Prostate gland (tissue), 2 donors: ENCODE measurements at regions not wholly inside any gene's neighbourhood (a gene's known extent, or its start where the extent isn't known, plus 50 kb on each side); places are given as distances from the start of the nearest gene placed in this dataset.

Experiments
- DNase-seq: peaks from one replicate; pipeline ENCODE4 v3.0.0-alpha.2; 2019; ENCODE audit warnings: low spot score
- H3K27ac ChIP-seq, 2 donors: fragments of 200-600 bp; sonication (generic); 2 replicates each; pipeline ENCODE4 v1.5.1; 2017 to 2019
- H3K27me3 ChIP-seq: fragments of 200-600 bp; sonication (generic); replicated peaks from 2 replicates; pipeline ENCODE4 v1.5.1; 2019; ENCODE audit not compliant: insufficient read depth
- H3K36me3 ChIP-seq, 2 donors: fragments of 200-600 bp; sonication (generic); 1 replicate in 1 of 2; 2 replicates in 1 of 2; pipeline versions ENCODE4 v1.5.1 to v1.8.1; 2017 to 2019
- H3K4me1 ChIP-seq: fragments of 200-600 bp; sonication (generic); replicated peaks from 2 replicates; pipeline ENCODE4 v1.5.1; 2019
- H3K4me3 ChIP-seq, 2 donors: fragments of 200-600 bp; sonication (generic); 2 replicates each; pipeline ENCODE4 v1.5.1; 2017 to 2019
- H3K9me3 ChIP-seq: fragments of 200-600 bp; sonication (generic); 2 replicates; pipeline ENCODE4 v1.5.1; 2017
- POLR2A ChIP-seq: fragments of 450-650 bp; IDR thresholded peaks from one replicate; pipeline ENCODE4 v1.6.1; 2016; ENCODE audit warnings: antibody characterized with exemption, mild to moderate bottlenecking
- POLR2AphosphoS5 ChIP-seq: sonication (generic); formaldehyde crosslinking; IDR thresholded peaks from one replicate; pipeline ENCODE4 v1.6.1; 2017; ENCODE audit warnings: antibody characterized with exemption
- WGBS: methylation state at CpG from one replicate; pipeline ENCODE4 v1.1.5; 2018; 5-methylcytosine and 5-hydroxymethylcytosine counted together
- intact Hi-C: fragments of 100-400 bp; cut with DNase I; formaldehyde crosslinking; loops from one replicate; pipeline ENCODE4 v1.14.2; 2022
- TF ChIP-seq, protein P1 (sequence below), 4 experiments: fragments of 200-600 bp in 2 of 4; fragments of 450-650 bp in 2 of 4; sonication (generic) in 2 of 4; IDR thresholded peaks; 1 replicate in 3 of 4; 2 replicates in 1 of 4; pipeline ENCODE4 v1.5.1; 2016 to 2019; ENCODE audit warnings: antibody characterized with exemption in 4 of 4, mild to moderate bottlenecking in 2 of 4, moderate library complexity in 2 of 4

DNA sequence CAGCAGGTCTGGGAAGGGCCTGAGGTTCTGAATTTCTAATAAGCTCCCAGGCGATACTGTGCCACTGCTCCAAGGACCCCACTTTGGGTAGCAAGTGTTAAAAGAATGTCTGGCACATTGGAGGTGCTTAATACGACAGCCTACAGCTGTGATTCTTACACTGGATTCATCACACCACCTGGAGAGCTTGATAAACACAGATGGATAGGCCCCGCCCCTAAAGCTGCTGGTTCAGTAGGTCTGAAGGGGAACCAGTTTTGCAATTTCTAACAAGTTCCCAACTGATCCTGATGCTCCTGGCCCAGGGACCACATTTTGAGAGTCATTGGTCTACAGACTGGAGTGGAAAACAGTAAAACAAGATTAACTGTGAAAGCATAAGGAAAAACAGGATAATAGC lies 124.8 kb upstream of the ST8SIA2 start:
- H3K36me3 ChIP-seq = no peaks in the 10 kb centered on the region
- TF ChIP-seq POLR2AphosphoS5 = no peak
- TF ChIP-seq POLR2A = no peak
- TF ChIP-seq, protein P1, sequence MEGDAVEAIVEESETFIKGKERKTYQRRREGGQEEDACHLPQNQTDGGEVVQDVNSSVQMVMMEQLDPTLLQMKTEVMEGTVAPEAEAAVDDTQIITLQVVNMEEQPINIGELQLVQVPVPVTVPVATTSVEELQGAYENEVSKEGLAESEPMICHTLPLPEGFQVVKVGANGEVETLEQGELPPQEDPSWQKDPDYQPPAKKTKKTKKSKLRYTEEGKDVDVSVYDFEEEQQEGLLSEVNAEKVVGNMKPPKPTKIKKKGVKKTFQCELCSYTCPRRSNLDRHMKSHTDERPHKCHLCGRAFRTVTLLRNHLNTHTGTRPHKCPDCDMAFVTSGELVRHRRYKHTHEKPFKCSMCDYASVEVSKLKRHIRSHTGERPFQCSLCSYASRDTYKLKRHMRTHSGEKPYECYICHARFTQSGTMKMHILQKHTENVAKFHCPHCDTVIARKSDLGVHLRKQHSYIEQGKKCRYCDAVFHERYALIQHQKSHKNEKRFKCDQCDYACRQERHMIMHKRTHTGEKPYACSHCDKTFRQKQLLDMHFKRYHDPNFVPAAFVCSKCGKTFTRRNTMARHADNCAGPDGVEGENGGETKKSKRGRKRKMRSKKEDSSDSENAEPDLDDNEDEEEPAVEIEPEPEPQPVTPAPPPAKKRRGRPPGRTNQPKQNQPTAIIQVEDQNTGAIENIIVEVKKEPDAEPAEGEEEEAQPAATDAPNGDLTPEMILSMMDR (IDR thresholded peaks at IDR 0.05) = no peak
- H3K4me3 ChIP-seq = no peak overlapping the region
- H3K27ac ChIP-seq = no peak overlapping the region
- DNase-seq = no peak
- 69% methylated on average over 3 of the region's 3 CpGs for WGBS
- H3K4me1 ChIP-seq = no peaks in the 10 kb centered on the region
- no peaks in the 10 kb centered on the region for H3K27me3 ChIP-seq
- intact Hi-C loops = no loop called here
- H3K9me3 ChIP-seq = no peaks in the 10 kb centered on the region

DNA sequence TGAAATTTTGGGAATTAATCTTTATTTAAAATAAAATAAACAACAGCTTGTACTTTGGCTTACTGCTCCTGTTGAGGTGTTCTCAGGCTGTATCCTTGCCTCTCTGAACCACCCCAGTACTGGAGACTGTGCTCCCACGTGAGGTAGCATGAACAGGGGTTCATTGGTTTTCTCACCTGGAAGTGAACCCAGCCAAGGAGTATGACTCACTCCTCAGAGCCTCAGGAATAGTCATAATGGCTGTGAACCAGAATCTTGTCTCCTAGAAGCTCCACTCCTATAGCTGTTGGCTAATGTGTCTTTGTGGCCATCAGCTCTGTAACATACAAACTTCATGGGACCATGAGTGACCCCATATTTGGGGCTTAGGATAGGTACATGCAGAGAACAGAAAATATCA lies 122.5 kb upstream of the ST8SIA2 start:
- no peaks in the 10 kb centered on the region for H3K27me3 ChIP-seq
- no peak overlapping the region for H3K4me3 ChIP-seq
- intact Hi-C loops = no loop called here
- H3K36me3 ChIP-seq = no peaks in the 10 kb centered on the region
- TF ChIP-seq, protein P1 (IDR thresholded peaks at IDR 0.05) = no peak
- no peak for TF ChIP-seq POLR2A
- TF ChIP-seq POLR2AphosphoS5 = no peak
- H3K27ac ChIP-seq = no peak overlapping the region
- 45% methylated on average over 1 of the region's 1 CpG for WGBS
- H3K9me3 ChIP-seq = no peaks in the 10 kb centered on the region
- H3K4me1 ChIP-seq = no peaks in the 10 kb centered on the region
- no peak for DNase-seq

DNA sequence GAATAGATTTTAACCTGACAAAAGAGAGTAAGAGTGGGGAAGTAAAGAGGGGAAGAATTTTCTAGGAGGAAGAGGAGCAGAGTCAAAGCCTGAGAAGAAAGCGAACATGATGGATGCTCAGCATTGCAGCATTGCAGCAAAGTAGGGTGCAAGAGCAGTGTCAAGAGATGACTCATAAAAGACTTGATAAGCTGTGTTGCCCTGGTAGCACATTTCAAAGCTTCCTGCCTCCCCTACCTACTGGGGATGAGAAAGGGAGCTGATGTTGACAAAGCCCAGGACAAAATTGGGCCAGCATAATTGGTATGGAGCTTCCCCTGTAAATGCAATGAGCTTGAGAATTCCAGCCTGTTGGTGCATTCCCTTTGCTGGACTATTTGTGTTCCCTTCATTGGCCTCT lies 121.6 kb upstream of the ST8SIA2 start:
- no peak for DNase-seq
- Histone ChIP-seq H3K9me3 (no peaks in the 10 kb centered on the region), H3K36me3 (no peaks in the 10 kb centered on the region), H3K4me1 (no peaks in the 10 kb centered on the region), H3K27me3 (no peaks in the 10 kb centered on the region), H3K27ac (no peak overlapping the region), H3K4me3 (no peak overlapping the region)
- intact Hi-C loops = no loop called here
- no peak for TF ChIP-seq POLR2A
- TF ChIP-seq, protein P1 (IDR thresholded peaks at IDR 0.05) = no peak
- 93% methylated on average over 1 of the region's 1 CpG for WGBS

DNA sequence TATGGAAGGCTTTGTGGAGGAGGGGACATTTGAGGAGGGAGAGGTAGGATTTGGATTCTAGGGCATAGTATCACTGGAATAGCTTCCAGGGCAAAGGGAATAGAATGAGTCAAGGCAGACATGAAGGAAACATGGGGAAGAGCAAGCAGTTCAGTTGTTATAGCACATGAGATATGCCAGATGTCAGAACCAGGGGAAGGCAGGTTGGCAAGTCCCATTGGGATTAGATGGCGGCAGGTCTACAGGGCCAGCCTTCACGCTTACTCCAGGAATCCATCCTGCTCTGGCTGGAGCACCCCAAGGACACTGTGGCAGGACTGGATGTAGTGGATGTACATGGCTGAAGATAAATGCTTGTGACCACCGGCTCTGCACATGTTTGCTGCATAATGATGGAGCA lies 120.4 kb upstream of the ST8SIA2 start:
- Histone ChIP-seq H3K36me3 (no peaks in the 10 kb centered on the region), H3K4me1 (no peaks in the 10 kb centered on the region), H3K27me3 (no peaks in the 10 kb centered on the region), H3K4me3 (no peak overlapping the region), H3K9me3 (no peaks in the 10 kb centered on the region), H3K27ac (no peak overlapping the region)
- TF ChIP-seq POLR2AphosphoS5 (no peak), POLR2A (no peak)
- TF ChIP-seq, protein P1 (IDR thresholded peaks at IDR 0.05) = no peak
- no peak for DNase-seq
- WGBS = 90% methylated on average over 3 of the region's 3 CpGs
- intact Hi-C loops = no loop called here

DNA sequence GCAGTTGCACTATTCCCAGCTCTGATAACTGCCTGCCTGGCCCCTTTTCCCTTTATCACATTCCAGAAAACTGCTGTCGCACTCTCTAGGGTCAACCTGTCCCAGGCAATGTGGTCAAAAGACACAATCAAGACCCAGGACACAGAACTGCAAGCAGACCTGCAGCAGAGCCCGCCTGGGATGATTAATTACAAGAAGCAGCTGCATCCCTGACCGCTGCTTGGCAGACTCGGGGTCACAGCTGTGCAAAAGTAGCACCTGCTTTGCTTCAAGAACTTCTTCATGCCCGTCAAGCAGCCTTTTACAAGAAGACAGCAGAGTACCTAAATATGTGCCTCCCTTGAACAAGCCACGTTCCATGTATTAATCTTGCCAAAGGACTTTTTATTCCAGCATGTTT lies 120.0 kb upstream of the ST8SIA2 start:
- Histone ChIP-seq H3K27me3 (no peaks in the 10 kb centered on the region), H3K27ac (no peak overlapping the region), H3K9me3 (no peaks in the 10 kb centered on the region), H3K4me1 (no peaks in the 10 kb centered on the region), H3K36me3 (no peaks in the 10 kb centered on the region), H3K4me3 (no peak overlapping the region)
- TF ChIP-seq POLR2A = no peak
- TF ChIP-seq, protein P1 (IDR thresholded peaks at IDR 0.05) = no peak
- TF ChIP-seq POLR2AphosphoS5 = no peak
- no peak for DNase-seq
- WGBS = 43% methylated on average over 6 of the region's 6 CpGs
- intact Hi-C loops = no loop called here
